ENCODE measurements at regions not wholly inside any gene's neighbourhood (a gene's known extent, or its start where the extent isn't known, plus 50 kb on each side); places are given as distances from the start of the nearest gene placed in this dataset.

GRCh38 chr12:97323154-97323553 lies 139.4 kb upstream of the RMST start:
- Histone ChIP-seq H3K4me2 (no peak overlapping the region), H3K79me2 (ENCODE audit: insufficient read depth) (no peaks in the 10 kb centered on the region), H3F3A (replicated peaks; ENCODE audit: insufficient read depth) (no peaks in the 10 kb centered on the region), H3K27me3 (ENCODE audit: insufficient read depth) (no peaks in the 10 kb centered on the region), H3K9ac (no peak overlapping the region), H3K4me3 (ENCODE audit: low read depth in 2 of 2, low read length in 1 of 2) (no peak overlapping the region), H3K9me2 (no peaks in the 10 kb centered on the region), H3K27ac (ENCODE audit: low read depth in 2 of 2, low read length in 1 of 2) (no peak overlapping the region), H4K20me1 (ENCODE audit: insufficient read depth) (no peaks in the 10 kb centered on the region), H2AFZ (ENCODE audit: low read depth) (no peak overlapping the region), H3K9me3 (no peaks in the 10 kb centered on the region), H3K36me3 (replicated peaks in 1 of 2; ENCODE audit: control insufficient read depth in 1 of 2, insufficient read depth in 2 of 2, low read length in 1 of 2) (no peaks in the 10 kb centered on the region), H3K4me1 (ENCODE audit: control insufficient read depth in 1 of 2, insufficient read depth in 2 of 2, low read depth in 1 of 2, low read length in 1 of 2) (no peaks in the 10 kb centered on the region; a peak in 1 of 4 replicates)
- ChIA-PET CTCF (interaction anchor here (0.7 kb wide), 1 partner anchor 18 kb away, joined by 3 read pairs; no protein-coding TSS in a partner anchor), POLR2A (no interaction called here)
- no peak for TF ChIP-seq NRF1 (IDR thresholded peaks at IDR 0.05; ENCODE audit: low read depth, low read length)
- TF ChIP-seq ELF1 (IDR thresholded peaks at IDR 0.05): no peak
- 34% methylated on average over 4 of the region's 4 CpGs for WGBS (ENCODE audit: low lambda C conversion rate)
- no peak for DNase-seq

- TF ChIP-seq FOXJ3 (CRISPR knock-in tag; IDR thresholded peaks at IDR 0.05): no peak
- no peak for TF ChIP-seq MXI1 (IDR thresholded peaks at IDR 0.05; ENCODE audit: low read depth, low read length)
- TF ChIP-seq REST (IDR thresholded peaks at IDR 0.05; ENCODE audit: low read depth, low read length): no peak
- TF ChIP-seq USF1 (IDR thresholded peaks at IDR 0.05; ENCODE audit: borderline replicate concordance, low read depth): no peak
- TF ChIP-seq ZBTB33 (IDR thresholded peaks at IDR 0.05; ENCODE audit: borderline replicate concordance, low read depth): no peak
- TF ChIP-seq NFIC (IDR thresholded peaks at IDR 0.05; ENCODE audit: borderline replicate concordance): no peak
- TF ChIP-seq RFX5 (IDR thresholded peaks at IDR 0.05; ENCODE audit: low read length): no peak
- no peak for TF ChIP-seq POLR2AphosphoS5 (IDR thresholded peaks at IDR 0.05; ENCODE audit: low read depth, low read length)
- no peak for TF ChIP-seq TAF1 (IDR thresholded peaks at IDR 0.05; ENCODE audit: borderline replicate concordance, low read depth, low read length)
- no peak for TF ChIP-seq MAX (IDR thresholded peaks at IDR 0.05; ENCODE audit: low read depth)
- no peak for TF ChIP-seq NRF1 (IDR thresholded peaks at IDR 0.05; ENCODE audit: low read depth, low read length)
- no peak for TF ChIP-seq FOXM1 (IDR thresholded peaks at IDR 0.05; ENCODE audit: low read depth)
- TF ChIP-seq TCF12 (IDR thresholded peaks at IDR 0.05): no peak
- TF ChIP-seq JUND (IDR thresholded peaks at IDR 0.05): no peak
- no peak for TF ChIP-seq USF2 (IDR thresholded peaks at IDR 0.05; ENCODE audit: borderline replicate concordance, low read depth, low read length)
- TF ChIP-seq GABPA (IDR thresholded peaks at IDR 0.05; ENCODE audit: low read depth): no peak
- no peak for TF ChIP-seq IRF3 (IDR thresholded peaks at IDR 0.05; ENCODE audit: low read depth, low read length)
- TF ChIP-seq GATA2 (CRISPR knock-in tag; IDR thresholded peaks at IDR 0.05): no peak
- Histone ChIP-seq H3K27me3 (ENCODE audit: insufficient read depth) (no peaks in the 10 kb centered on the region), H4K20me1 (ENCODE audit: insufficient read depth) (no peaks in the 10 kb centered on the region), H3F3A (replicated peaks; ENCODE audit: insufficient read depth) (no peaks in the 10 kb centered on the region), H3K9me3 (no peaks in the 10 kb centered on the region), H2AFZ (ENCODE audit: low read depth) (no peak overlapping the region), H3K4me1 (ENCODE audit: control insufficient read depth in 1 of 2, insufficient read depth in 2 of 2, low read depth in 1 of 2, low read length in 1 of 2) (no peaks in the 10 kb centered on the region; a peak in 1 of 4 replicates), H3K9ac (no peak overlapping the region), H3K27ac (ENCODE audit: low read depth in 2 of 2, low read length in 1 of 2) (no peak overlapping the region), H3K79me2 (ENCODE audit: insufficient read depth) (no peaks in the 10 kb centered on the region), H3K4me3 (ENCODE audit: low read depth in 2 of 2, low read length in 1 of 2) (no peak overlapping the region), H3K4me2 (no peak overlapping the region), H3K9me2 (no peaks in the 10 kb centered on the region), H3K36me3 (replicated peaks in 1 of 2; ENCODE audit: control insufficient read depth in 1 of 2, insufficient read depth in 2 of 2, low read length in 1 of 2) (no peaks in the 10 kb centered on the region)
- POLR2A ChIA-PET: no interaction called here
- CTCF ChIA-PET: no interaction called here
- 25% methylated on average over 7 of the region's 7 CpGs for WGBS (ENCODE audit: low lambda C conversion rate)
- no peak for DNase-seq
These were observed 138.1 kb upstream of the RMST start for GRCh38 chr12:97324471-97324870.
